Gastrocnemius medialis (tissue), 4 donors: ENCODE measurements at regions not wholly inside any gene's neighbourhood (a gene's known extent, or its start where the extent isn't known, plus 50 kb on each side); places are given as distances from the start of the nearest gene placed in this dataset.
"Not testable (repeated sequence)": the region's sequence is repeated elsewhere in the genome, so short reads cannot be mapped to it uniquely, and the experiment has no call there.

Source experiments
- ATAC-seq, 2 donors: fragments of 150-250 bp; one replicate each; pipeline ENCODE4 v1.9.1; 2016
- DNase-seq, 2 donors: peaks; one replicate each; pipeline ENCODE4 v3.0.0-alpha.2; 2019
- H3K27ac ChIP-seq, 4 donors: fragments of 200-600 bp; sonication (generic); 1 replicate in 1 of 4; 2 replicates in 3 of 4; pipeline ENCODE4 v1.5.1; 2016 to 2018; ENCODE audit warnings: mild to moderate bottlenecking in 2 of 4, moderate library complexity in 1 of 4
- H3K27me3 ChIP-seq, 3 donors: fragments of 200-600 bp; sonication (generic) in 2 of 3; 1 replicate in 1 of 3; 2 replicates in 2 of 3; pipeline versions ENCODE4 v1.5.1 to v1.6.0; 2016 to 2019; ENCODE audit warnings: mild to moderate bottlenecking in 1 of 3, moderate library complexity in 1 of 3
- H3K36me3 ChIP-seq, 2 donors: fragments of 200-600 bp; sonication (generic) in 1 of 2; one replicate each; pipeline ENCODE4 v1.5.1; 2017 to 2018
- H3K4me1 ChIP-seq, 2 donors: fragments of 200-600 bp; sonication (generic) in 1 of 2; one replicate each; pipeline ENCODE4 v1.5.1; 2016 to 2017; ENCODE audit warnings: mild to moderate bottlenecking in 2 of 2
- H3K4me3 ChIP-seq, 4 donors: fragments of 200-600 bp; sonication (generic) in 3 of 4; 1 replicate in 1 of 4; 2 replicates in 3 of 4; pipeline ENCODE4 v1.5.1; 2016 to 2019; ENCODE audit warnings: mild to moderate bottlenecking in 2 of 4
- H3K9me3 ChIP-seq, 3 donors: fragments of 200-600 bp; sonication (generic) in 2 of 3; 1 replicate in 1 of 3; 2 replicates in 2 of 3; pipeline ENCODE4 v1.5.1; 2016 to 2019
- POLR2A ChIP-seq, 2 donors: fragments of 450-650 bp; IDR thresholded peaks; one replicate each; pipeline ENCODE4 v1.6.1; 2017; ENCODE audit warnings: antibody characterized with exemption in 2 of 2, mild to moderate bottlenecking in 2 of 2, moderate library complexity in 2 of 2
- in situ Hi-C, 4 donors: fragments of 200-750 bp; cut with MboI; loops; one replicate each; pipeline versions ENCODE4 v1.15.0 to v1.8.0; 2017; ENCODE audit warnings: low sequenced_read_pairs in 4 of 4
- intact Hi-C: fragments of 100-400 bp; cut with DNase I; formaldehyde crosslinking; loops from one replicate; pipeline ENCODE4 v1.15.1; 2023; ENCODE audit warnings: low total_unique reads
- TF ChIP-seq, protein P1 (sequence below), 5 experiments: fragments of 450-650 bp in 3 of 5; fragments of 200-600 bp in 2 of 5; sonication (generic) in 2 of 5; IDR thresholded peaks in 4 of 5; conservative IDR thresholded peaks in 1 of 5; 1 replicate in 4 of 5; 2 replicates in 1 of 5; pipeline ENCODE4 v1.5.1; 2016 to 2019; ENCODE audit warnings: antibody characterized with exemption in 5 of 5, mild to moderate bottlenecking in 3 of 5, moderate library complexity in 3 of 5

DNA sequence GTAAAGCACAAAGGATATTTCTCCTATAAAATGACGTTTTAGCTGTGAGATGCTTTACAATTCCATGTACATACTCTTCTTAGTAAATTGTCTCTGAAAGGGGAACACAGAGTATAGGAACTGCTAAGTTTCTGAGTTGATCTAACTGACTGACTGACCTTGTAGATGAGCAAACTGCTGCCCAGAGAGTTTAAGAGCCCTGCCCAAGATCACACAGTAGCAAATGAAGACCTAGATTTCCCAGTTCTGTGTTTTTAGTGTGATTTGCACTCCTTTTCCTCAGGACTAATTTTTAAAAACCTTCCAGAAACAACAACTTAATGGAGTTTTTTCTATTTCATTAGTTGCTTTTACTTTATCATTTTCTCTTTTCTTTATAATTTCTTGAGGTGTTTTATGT, 247.7 kb downstream of the PDCD6IP start:
- ATAC-seq = no peak
- Histone ChIP-seq H3K4me3 (no peak overlapping the region), H3K27ac (no peak overlapping the region), H3K36me3 (no peaks in the 10 kb centered on the region), H3K9me3 (no peaks in the 10 kb centered on the region), H3K27me3 (no peaks in the 10 kb centered on the region), H3K4me1 (no peaks in the 10 kb centered on the region)
- DNase-seq = no peak
- no peak for TF ChIP-seq POLR2A (IDR thresholded peaks at IDR 0.05)
- TF ChIP-seq, protein P1, sequence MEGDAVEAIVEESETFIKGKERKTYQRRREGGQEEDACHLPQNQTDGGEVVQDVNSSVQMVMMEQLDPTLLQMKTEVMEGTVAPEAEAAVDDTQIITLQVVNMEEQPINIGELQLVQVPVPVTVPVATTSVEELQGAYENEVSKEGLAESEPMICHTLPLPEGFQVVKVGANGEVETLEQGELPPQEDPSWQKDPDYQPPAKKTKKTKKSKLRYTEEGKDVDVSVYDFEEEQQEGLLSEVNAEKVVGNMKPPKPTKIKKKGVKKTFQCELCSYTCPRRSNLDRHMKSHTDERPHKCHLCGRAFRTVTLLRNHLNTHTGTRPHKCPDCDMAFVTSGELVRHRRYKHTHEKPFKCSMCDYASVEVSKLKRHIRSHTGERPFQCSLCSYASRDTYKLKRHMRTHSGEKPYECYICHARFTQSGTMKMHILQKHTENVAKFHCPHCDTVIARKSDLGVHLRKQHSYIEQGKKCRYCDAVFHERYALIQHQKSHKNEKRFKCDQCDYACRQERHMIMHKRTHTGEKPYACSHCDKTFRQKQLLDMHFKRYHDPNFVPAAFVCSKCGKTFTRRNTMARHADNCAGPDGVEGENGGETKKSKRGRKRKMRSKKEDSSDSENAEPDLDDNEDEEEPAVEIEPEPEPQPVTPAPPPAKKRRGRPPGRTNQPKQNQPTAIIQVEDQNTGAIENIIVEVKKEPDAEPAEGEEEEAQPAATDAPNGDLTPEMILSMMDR (IDR thresholded peaks at IDR 0.05 in 4 of 5, conservative IDR thresholded peaks at IDR 0.05 in 1 of 5) = no peak
- in situ Hi-C loops (no loop called here), intact Hi-C loops (no loop called here)

DNA sequence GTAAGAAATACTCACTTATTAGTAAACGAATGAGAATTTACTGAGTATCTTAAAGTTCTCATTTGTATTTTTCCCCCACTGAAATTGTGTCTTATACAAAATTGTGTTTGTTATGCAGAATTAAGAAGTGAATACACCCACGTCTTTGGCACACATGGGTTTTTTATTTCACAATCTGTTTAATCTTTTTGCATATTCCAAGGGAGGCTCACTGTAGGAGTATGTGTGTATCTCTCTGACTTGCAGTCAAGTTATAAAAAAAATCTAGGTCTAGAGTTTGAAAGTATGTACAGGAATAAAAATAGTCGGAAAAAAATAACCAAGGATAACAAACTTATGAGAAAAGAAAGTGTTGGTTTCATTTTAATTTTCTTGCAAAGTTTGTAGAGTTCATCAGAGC, 255.2 kb downstream of the PDCD6IP start:
- Histone ChIP-seq H3K36me3 (no peaks in the 10 kb centered on the region), H3K9me3 (no peaks in the 10 kb centered on the region), H3K27ac (no peak overlapping the region), H3K27me3 (no peaks in the 10 kb centered on the region), H3K4me3 (no peak overlapping the region), H3K4me1 (no peaks in the 10 kb centered on the region)
- no peak for TF ChIP-seq POLR2A (IDR thresholded peaks at IDR 0.05)
- TF ChIP-seq, protein P1 (IDR thresholded peaks at IDR 0.05 in 4 of 5, conservative IDR thresholded peaks at IDR 0.05 in 1 of 5) = no peak
- no peak for ATAC-seq
- intact Hi-C loops = no loop called here
- DNase-seq = no peak
- in situ Hi-C loops = no loop called here

DNA sequence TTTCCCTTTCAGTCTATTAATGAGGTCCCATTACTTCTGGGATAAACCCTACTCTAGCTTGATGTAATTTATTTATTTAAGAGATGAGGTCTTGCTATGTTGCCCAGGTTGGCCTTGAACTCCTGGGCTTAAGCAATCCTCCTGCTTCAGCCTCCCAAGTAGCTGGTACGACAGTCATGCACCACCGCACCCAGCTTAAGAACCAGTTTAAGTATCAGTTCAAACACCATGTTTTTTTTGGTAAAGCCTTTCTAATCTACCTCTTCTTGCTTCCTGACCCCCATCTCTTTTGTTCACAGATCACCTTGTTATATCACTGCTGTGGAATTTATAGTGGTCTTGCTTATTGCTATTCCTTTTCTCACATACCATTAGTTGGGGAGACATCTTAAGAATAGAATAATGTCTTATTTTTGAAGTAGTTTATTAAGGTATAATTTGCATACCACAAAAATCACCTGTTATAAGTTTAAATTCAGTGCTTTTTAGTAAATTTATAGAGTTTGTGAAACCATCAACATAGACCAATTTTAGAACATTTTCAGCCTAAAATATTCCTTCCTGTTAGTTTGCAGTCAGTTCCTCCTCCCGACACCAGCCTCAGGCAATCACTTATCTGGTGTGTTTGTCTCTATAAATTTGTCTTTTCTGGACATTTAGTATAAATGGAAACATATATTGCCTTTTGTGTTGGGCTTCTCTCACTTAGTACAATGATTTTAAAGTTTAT, 257.9 kb downstream of the PDCD6IP start:
- Histone ChIP-seq H3K4me1 (no peaks in the 10 kb centered on the region), H3K36me3 (no peaks in the 10 kb centered on the region), H3K4me3 (no peak overlapping the region), H3K27ac (no peak overlapping the region), H3K27me3 (no peaks in the 10 kb centered on the region), H3K9me3 (peaks cover 0 to 4% (median 0%) of the 10 kb centered on the region in 3 donors)
- intact Hi-C loops = no loop called here
- no peak for DNase-seq
- TF ChIP-seq POLR2A (IDR thresholded peaks at IDR 0.05) = no peak
- TF ChIP-seq, protein P1 (IDR thresholded peaks at IDR 0.05 in 4 of 5, conservative IDR thresholded peaks at IDR 0.05 in 1 of 5) = no peak
- in situ Hi-C loops = no loop called here
- no peak for ATAC-seq

DNA sequence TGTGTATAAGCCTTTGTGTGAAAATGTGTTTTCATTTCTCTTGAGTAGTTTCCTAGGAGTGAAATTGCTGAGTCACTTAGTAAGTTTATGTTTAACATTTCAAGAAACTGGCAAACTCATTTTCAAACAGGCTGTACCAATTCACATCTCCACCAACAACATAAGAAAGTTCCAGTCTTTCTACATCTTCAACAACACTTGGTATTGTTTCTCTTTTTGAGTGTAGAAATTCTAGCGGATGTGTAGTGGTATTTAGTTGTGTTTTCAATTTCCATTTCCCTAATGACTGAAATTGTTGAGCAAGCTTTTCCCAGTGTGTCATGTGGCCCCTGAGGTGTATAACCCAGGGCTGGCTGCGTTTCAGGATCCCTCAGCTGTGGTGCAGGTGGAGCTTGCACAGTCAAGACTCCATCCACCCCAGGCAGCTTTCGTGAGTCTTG, 258.5 kb downstream of the PDCD6IP start:
- Histone ChIP-seq H3K4me1 (no peaks in the 10 kb centered on the region), H3K27ac (no peak overlapping the region), H3K9me3 (peaks cover 0 to 8% (median 0%) of the 10 kb centered on the region in 3 donors), H3K4me3 (no peak overlapping the region), H3K36me3 (no peaks in the 10 kb centered on the region), H3K27me3 (no peaks in the 10 kb centered on the region)
- in situ Hi-C loops (no loop called here), intact Hi-C loops (no loop called here)
- no peak for TF ChIP-seq POLR2A (IDR thresholded peaks at IDR 0.05)
- TF ChIP-seq, protein P1 (IDR thresholded peaks at IDR 0.05 in 4 of 5, conservative IDR thresholded peaks at IDR 0.05 in 1 of 5) = no peak
- ATAC-seq (no peak), DNase-seq (no peak)

DNA sequence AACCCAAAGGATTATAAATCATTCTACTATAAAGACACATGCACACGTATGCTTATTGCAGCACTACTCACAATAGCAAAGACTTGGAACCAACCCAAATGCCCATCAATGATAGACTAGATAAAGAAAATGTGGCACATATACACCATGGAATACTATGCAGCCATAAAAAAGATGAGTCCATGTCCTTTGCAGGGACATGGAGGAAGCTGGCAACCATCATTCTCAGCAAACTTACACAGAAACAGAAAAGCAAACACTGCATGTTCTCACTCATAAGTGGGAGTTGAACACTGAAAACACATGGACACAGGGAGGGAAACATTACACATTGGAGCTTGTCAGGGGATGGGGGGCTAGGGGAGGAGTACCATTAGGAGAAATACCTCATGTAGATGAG, 262.6 kb downstream of the PDCD6IP start:
- H3K27me3 ChIP-seq, H3K9me3 ChIP-seq, ATAC-seq, H3K27ac ChIP-seq, DNase-seq, H3K36me3 ChIP-seq, H3K4me1 ChIP-seq, in situ Hi-C loops, intact Hi-C loops, H3K4me3 ChIP-seq: not testable (repeated sequence)
